Stimulated activated CD8-positive, alpha-beta memory T cell treated with anti-CD3 and anti-CD28 coated beads, Interleukin-7, amount 100 ng/mL, for 4 hours (primary cell): ENCODE measurements at regions not wholly inside any gene's neighbourhood (a gene's known extent, or its start where the extent isn't known, plus 50 kb on each side); places are given as distances from the start of the nearest gene placed in this dataset.
"Not testable (repeated sequence)": the region's sequence is repeated elsewhere in the genome, so short reads cannot be mapped to it uniquely, and the experiment has no call there.

ENCODE experiments used
- DNase-seq, 2 donors: peaks; one replicate each; pipeline ENCODE4 v3.0.0-alpha.2; 2020; ENCODE audit warnings: low read depth in 2 of 2

- no peak for DNase-seq
Measured at GRCh38 chr5:62093976-62094375, 212.0 kb upstream of the KIF2A start.

GRCh38 chr5:62097361-62097760, 208.6 kb upstream of the KIF2A start:
- DNase-seq = no peak

GRCh38 chr5:62100201-62100600, 205.8 kb upstream of the KIF2A start:
- no peak for DNase-seq

GRCh38 chr5:62103863-62104262, 202.1 kb upstream of the KIF2A start:
- not testable (repeated sequence) for DNase-seq

GRCh38 chr5:62111428-62111827, 194.6 kb upstream of the KIF2A start:
- DNase-seq = no peak

GRCh38 chr5:62112689-62113228, 193.2 kb upstream of the KIF2A start:
- DNase-seq = no peak

- DNase-seq = no peak
Measured at GRCh38 chr5:62115014-62115413, 191.0 kb upstream of the KIF2A start.

GRCh38 chr5:62124266-62124665, 181.7 kb upstream of the KIF2A start:
- DNase-seq = no peak

GRCh38 chr5:62126090-62126489, 179.9 kb upstream of the KIF2A start:
- no peak for DNase-seq

GRCh38 chr5:62127098-62127736, 178.8 kb upstream of the KIF2A start:
- DNase-seq = no peak

- no peak for DNase-seq
Measured at GRCh38 chr5:62130107-62130506, 175.9 kb upstream of the KIF2A start.

- no peak for DNase-seq
Measured at GRCh38 chr5:62132276-62132675, 173.7 kb upstream of the KIF2A start.

- DNase-seq = no peak
Measured at GRCh38 chr5:62133426-62133825, 172.6 kb upstream of the KIF2A start.

GRCh38 chr5:62134811-62135210, 171.2 kb upstream of the KIF2A start:
- no peak for DNase-seq

GRCh38 chr5:62137628-62138027, 168.4 kb upstream of the KIF2A start:
- DNase-seq = no peak

GRCh38 chr5:62138607-62139006, 167.4 kb upstream of the KIF2A start:
- DNase-seq = no peak

- DNase-seq = no peak
Measured at GRCh38 chr5:62139741-62140140, 166.3 kb upstream of the KIF2A start.

- DNase-seq = no peak
Measured at GRCh38 chr5:62142351-62142750, 163.7 kb upstream of the KIF2A start.

GRCh38 chr5:62143268-62144229, 162.5 kb upstream of the KIF2A start:
- DNase-seq = no peak

- DNase-seq = no peak
Measured at GRCh38 chr5:62144401-62145022, 161.5 kb upstream of the KIF2A start.

GRCh38 chr5:62149879-62150278, 156.1 kb upstream of the KIF2A start:
- no peak for DNase-seq

- DNase-seq = no peak
Measured at GRCh38 chr5:62152394-62153087, 153.5 kb upstream of the KIF2A start.
